HCT116 (cell line): ENCODE measurements at regions not wholly inside any gene's neighbourhood (a gene's known extent, or its start where the extent isn't known, plus 50 kb on each side); places are given as distances from the start of the nearest gene placed in this dataset.

Experiments used
- ATAC-seq: fragments of 200-7000 bp; cut with Tn5 transposase; 2 replicates; pipeline ENCODE4 v1.9.1; 2020; ENCODE audit warnings: mild to moderate bottlenecking, moderate library complexity
- BruUV-seq: library from RNA; stranded (reverse); fragments of 400-500 nt; replicated peaks from 2 replicates; lab custom pipeline; 2021; lab: Mats Ljungman, UMichigan
- CTCF ChIA-PET: fragments of 300-600 bp; sonication (Branson Sonifier 250); formaldehyde crosslinking; loops from one replicate; lab custom pipeline; 2021; ENCODE audit warnings: antibody characterized with exemption; lab: Charles Lee
- POLR2A ChIA-PET: fragments of 300-600, 350-600 bp; sonication (Branson Sonifier 250); formaldehyde crosslinking; loops from one replicate; lab custom pipeline; 2021; ENCODE audit warnings: antibody characterized with exemption; lab: Charles Lee
- RAD21 ChIA-PET, 2 experiments: fragments of 300-600 bp; sonication (Branson Sonifier 250); formaldehyde crosslinking; loops; one replicate each; lab custom pipeline; 2023; ENCODE audit warnings: low total read pairs in 2 of 2; ENCODE audit not compliant: uncharacterized antibody in 2 of 2, unreplicated experiment in 2 of 2, low non-redundant PET in 1 of 2; lab: Charles Lee
- DNase-seq: peaks from one replicate; pipeline ENCODE4 v3.0.0-alpha.2; 2010; ENCODE audit warnings: low read depth, low spot score
- H2AFZ ChIP-seq: fragments of 200-600 bp; shearing (Covaris generic), sonication (generic); 2 replicates; pipeline ENCODE4 v1.6.1; 2017; ENCODE audit warnings: low read depth, mixed run types, mixed read lengths, antibody characterized with exemption, low read length; ENCODE audit not compliant: poor library complexity, severe bottlenecking
- H3K27ac ChIP-seq: 2 replicates; pipeline ENCODE4 v1.5.1; 2012; ENCODE audit warnings: low read depth, low read length
- H3K27me3 ChIP-seq: fragments of 200-600 bp; sonication (generic); 2 replicates; pipeline ENCODE4 v1.6.1; 2016; ENCODE audit warnings: mixed run types, low read length, mixed read lengths; ENCODE audit not compliant: insufficient read depth
- H3K36me3 ChIP-seq, 2 experiments: fragments of 200-500 bp in 1 of 2; fragments of 200-600 bp in 1 of 2; sonication (Bioruptor generic) in 1 of 2; sonication (generic) in 1 of 2; 2 replicates each; pipeline versions ENCODE4 v1.5.1 to v1.6.1; 2014 to 2016; ENCODE audit warnings: low read length in 2 of 2, inconsistent platforms in 1 of 2, mixed read lengths in 1 of 2, mixed run types in 1 of 2; ENCODE audit not compliant: insufficient read depth in 2 of 2, control insufficient read depth in 1 of 2
- H3K4me1 ChIP-seq, 2 experiments: fragments of 200-600 bp in 1 of 2; sonication (generic) in 1 of 2; 2 replicates each; pipeline versions ENCODE4 v1.5.1 to v1.6.1; 2012 to 2017; ENCODE audit warnings: low read length in 2 of 2, inconsistent platforms in 1 of 2, mild to moderate bottlenecking in 1 of 2, mixed read lengths in 1 of 2, mixed run types in 1 of 2, moderate library complexity in 1 of 2; ENCODE audit not compliant: insufficient read depth in 2 of 2, control insufficient read depth in 1 of 2
- H3K4me2 ChIP-seq: fragments of 200-600 bp; sonication (generic); 2 replicates; pipeline ENCODE4 v1.6.1; 2017; ENCODE audit warnings: mixed run types, low read length, mixed read lengths
- H3K4me3 ChIP-seq, 2 experiments: fragments of 200-600 bp in 1 of 2; sonication (generic) in 1 of 2; replicated peaks in 1 of 2; 2 replicates each; pipeline ENCODE4 v1.5.1; 2011 to 2016; ENCODE audit warnings: low read length in 2 of 2, control low read depth in 1 of 2, low read depth in 1 of 2, mild to moderate bottlenecking in 1 of 2, mixed read lengths in 1 of 2, mixed run types in 1 of 2
- H3K79me2 ChIP-seq: fragments of 200-600 bp; sonication (generic); 2 replicates; pipeline ENCODE4 v1.6.1; 2017; ENCODE audit warnings: mild to moderate bottlenecking, mixed run types, low read length, moderate library complexity, mixed read lengths; ENCODE audit not compliant: insufficient read depth
- H3K9ac ChIP-seq: fragments of 200-600 bp; sonication (generic); 2 replicates; pipeline ENCODE4 v1.6.1; 2016; ENCODE audit warnings: low read length, mixed read lengths
- H3K9me2 ChIP-seq: fragments of 200-600 bp; sonication (generic), shearing (Covaris generic); 2 replicates; pipeline ENCODE4 v1.6.1; 2017; ENCODE audit warnings: mixed run types, mild to moderate bottlenecking, moderate library complexity; ENCODE audit not compliant: insufficient read depth
- H3K9me3 ChIP-seq, 2 experiments: fragments of 200-500 bp in 1 of 2; fragments of 200-600 bp in 1 of 2; sonication (Bioruptor generic) in 1 of 2; sonication (generic) in 1 of 2; 2 replicates each; pipeline ENCODE4 v1.6.1; 2014 to 2017; ENCODE audit warnings: low read length in 2 of 2, mixed read lengths in 2 of 2, inconsistent platforms in 1 of 2, low read depth in 1 of 2, mild to moderate bottlenecking in 1 of 2, mixed run types in 1 of 2, moderate library complexity in 1 of 2; ENCODE audit not compliant: control insufficient read depth in 1 of 2, insufficient read depth in 1 of 2
- H4K20me1 ChIP-seq: fragments of 200-600 bp; sonication (generic), shearing (Covaris generic); 2 replicates; pipeline ENCODE4 v1.6.1; 2017; ENCODE audit warnings: mixed run types, mild to moderate bottlenecking, moderate library complexity; ENCODE audit not compliant: insufficient read depth
- CBX3 ChIP-seq: IDR thresholded peaks from 2 replicates; pipeline ENCODE4 v1.6.1; 2012; ENCODE audit warnings: low read depth
- CEBPB ChIP-seq: IDR thresholded peaks from 2 replicates; pipeline ENCODE4 v1.6.1; 2012; ENCODE audit warnings: low read depth
- EZH2phosphoT487 ChIP-seq: fragments of 200-600 bp; IDR thresholded peaks from 2 replicates; pipeline ENCODE4 v1.6.1; 2018; ENCODE audit warnings: antibody characterized with exemption, borderline replicate concordance
- JUND ChIP-seq: IDR thresholded peaks from 2 replicates; pipeline ENCODE4 v1.6.1; 2012
- POLR2A ChIP-seq: IDR thresholded peaks from 2 replicates; pipeline ENCODE4 v1.7.0; 2011; ENCODE audit warnings: borderline replicate concordance; ENCODE audit not compliant: insufficient read depth, insufficient read length; ENCODE audit errors: extremely low read depth
- ZNF274 ChIP-seq: fragments of 200-500 bp; sonication (Bioruptor generic); IDR thresholded peaks from 2 replicates; pipeline ENCODE4 v1.6.1; 2014; ENCODE audit warnings: mild to moderate bottlenecking, low read depth, low read length, inconsistent platforms
- intact Hi-C: fragments of 100-400 bp; cut with micrococcal nuclease; formaldehyde crosslinking; loops from 2 replicates; pipeline ENCODE4 v1.10.0; 2022
- TF ChIP-seq, protein P1 (sequence below): IDR thresholded peaks from 2 replicates; pipeline ENCODE4 v1.6.1; 2012
- TF ChIP-seq, protein P2 (sequence below): IDR thresholded peaks from 2 replicates; pipeline ENCODE4 v1.6.1; 2012; ENCODE audit warnings: low read depth
- TF ChIP-seq, protein P3 (sequence below), 3 experiments: fragments of 200-600 bp in 1 of 3; sonication (generic) in 1 of 3; IDR thresholded peaks in 2 of 3; conservative IDR thresholded peaks in 1 of 3; 2 replicates each; pipeline ENCODE4 v1.5.1; 2012 to 2017; ENCODE audit warnings: low read depth in 2 of 3, low read length in 2 of 3, antibody characterized with exemption in 1 of 3, borderline replicate concordance in 1 of 3, control low read depth in 1 of 3, mild to moderate bottlenecking in 1 of 3, mixed read lengths in 1 of 3, mixed run types in 1 of 3, moderate library complexity in 1 of 3; ENCODE audit not compliant: insufficient read depth in 1 of 3

DNA sequence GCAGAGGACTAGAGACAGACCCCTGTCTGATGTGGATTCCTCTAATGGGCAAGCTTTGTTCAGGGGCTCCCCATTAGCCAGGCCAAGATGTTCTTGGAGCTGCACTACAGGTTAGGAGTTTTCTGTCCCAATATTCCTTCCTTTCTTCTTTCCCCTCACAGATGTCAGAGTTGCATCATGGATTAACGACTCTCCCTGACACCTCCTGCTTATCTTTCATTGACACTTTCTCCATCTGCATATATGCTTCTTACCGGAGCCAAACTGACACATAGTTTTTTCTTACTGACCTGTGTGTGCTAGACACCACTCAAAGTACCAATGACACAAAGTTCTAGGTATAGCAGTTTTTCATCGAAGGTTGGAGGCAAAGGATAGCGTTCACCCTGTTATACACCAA lies 228.6 kb upstream of the HCCS start:
- ATAC-seq (no peak), DNase-seq (no peak)
- Histone ChIP-seq H4K20me1 (no peaks in the 10 kb centered on the region), H3K27me3 (no peaks in the 10 kb centered on the region), H3K27ac (no peak overlapping the region), H2AFZ (no peak overlapping the region), H3K9me2 (no peaks in the 10 kb centered on the region), H3K4me1 (no peaks in the 10 kb centered on the region), H3K9me3 (no peaks in the 10 kb centered on the region), H3K36me3 (no peaks in the 10 kb centered on the region), H3K9ac (no peak overlapping the region), H3K4me2 (no peak overlapping the region), H3K4me3 (no peak overlapping the region), H3K79me2 (no peaks in the 10 kb centered on the region)
- CTCF ChIA-PET, result no interaction called here
- RAD21 ChIA-PET, result no interaction called here
- TF ChIP-seq JUND, result no peak
- TF ChIP-seq, protein P1, sequence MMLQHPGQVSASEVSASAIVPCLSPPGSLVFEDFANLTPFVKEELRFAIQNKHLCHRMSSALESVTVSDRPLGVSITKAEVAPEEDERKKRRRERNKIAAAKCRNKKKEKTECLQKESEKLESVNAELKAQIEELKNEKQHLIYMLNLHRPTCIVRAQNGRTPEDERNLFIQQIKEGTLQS, result no peak
- TF ChIP-seq, protein P2, sequence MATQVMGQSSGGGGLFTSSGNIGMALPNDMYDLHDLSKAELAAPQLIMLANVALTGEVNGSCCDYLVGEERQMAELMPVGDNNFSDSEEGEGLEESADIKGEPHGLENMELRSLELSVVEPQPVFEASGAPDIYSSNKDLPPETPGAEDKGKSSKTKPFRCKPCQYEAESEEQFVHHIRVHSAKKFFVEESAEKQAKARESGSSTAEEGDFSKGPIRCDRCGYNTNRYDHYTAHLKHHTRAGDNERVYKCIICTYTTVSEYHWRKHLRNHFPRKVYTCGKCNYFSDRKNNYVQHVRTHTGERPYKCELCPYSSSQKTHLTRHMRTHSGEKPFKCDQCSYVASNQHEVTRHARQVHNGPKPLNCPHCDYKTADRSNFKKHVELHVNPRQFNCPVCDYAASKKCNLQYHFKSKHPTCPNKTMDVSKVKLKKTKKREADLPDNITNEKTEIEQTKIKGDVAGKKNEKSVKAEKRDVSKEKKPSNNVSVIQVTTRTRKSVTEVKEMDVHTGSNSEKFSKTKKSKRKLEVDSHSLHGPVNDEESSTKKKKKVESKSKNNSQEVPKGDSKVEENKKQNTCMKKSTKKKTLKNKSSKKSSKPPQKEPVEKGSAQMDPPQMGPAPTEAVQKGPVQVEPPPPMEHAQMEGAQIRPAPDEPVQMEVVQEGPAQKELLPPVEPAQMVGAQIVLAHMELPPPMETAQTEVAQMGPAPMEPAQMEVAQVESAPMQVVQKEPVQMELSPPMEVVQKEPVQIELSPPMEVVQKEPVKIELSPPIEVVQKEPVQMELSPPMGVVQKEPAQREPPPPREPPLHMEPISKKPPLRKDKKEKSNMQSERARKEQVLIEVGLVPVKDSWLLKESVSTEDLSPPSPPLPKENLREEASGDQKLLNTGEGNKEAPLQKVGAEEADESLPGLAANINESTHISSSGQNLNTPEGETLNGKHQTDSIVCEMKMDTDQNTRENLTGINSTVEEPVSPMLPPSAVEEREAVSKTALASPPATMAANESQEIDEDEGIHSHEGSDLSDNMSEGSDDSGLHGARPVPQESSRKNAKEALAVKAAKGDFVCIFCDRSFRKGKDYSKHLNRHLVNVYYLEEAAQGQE, result no peak
- no peak for TF ChIP-seq ZNF274
- TF ChIP-seq CEBPB, result no peak
- no peak for TF ChIP-seq EZH2phosphoT487
- TF ChIP-seq CBX3, result no peak
- no peak for TF ChIP-seq POLR2A
- TF ChIP-seq, protein P3, sequence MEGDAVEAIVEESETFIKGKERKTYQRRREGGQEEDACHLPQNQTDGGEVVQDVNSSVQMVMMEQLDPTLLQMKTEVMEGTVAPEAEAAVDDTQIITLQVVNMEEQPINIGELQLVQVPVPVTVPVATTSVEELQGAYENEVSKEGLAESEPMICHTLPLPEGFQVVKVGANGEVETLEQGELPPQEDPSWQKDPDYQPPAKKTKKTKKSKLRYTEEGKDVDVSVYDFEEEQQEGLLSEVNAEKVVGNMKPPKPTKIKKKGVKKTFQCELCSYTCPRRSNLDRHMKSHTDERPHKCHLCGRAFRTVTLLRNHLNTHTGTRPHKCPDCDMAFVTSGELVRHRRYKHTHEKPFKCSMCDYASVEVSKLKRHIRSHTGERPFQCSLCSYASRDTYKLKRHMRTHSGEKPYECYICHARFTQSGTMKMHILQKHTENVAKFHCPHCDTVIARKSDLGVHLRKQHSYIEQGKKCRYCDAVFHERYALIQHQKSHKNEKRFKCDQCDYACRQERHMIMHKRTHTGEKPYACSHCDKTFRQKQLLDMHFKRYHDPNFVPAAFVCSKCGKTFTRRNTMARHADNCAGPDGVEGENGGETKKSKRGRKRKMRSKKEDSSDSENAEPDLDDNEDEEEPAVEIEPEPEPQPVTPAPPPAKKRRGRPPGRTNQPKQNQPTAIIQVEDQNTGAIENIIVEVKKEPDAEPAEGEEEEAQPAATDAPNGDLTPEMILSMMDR (IDR thresholded peaks at IDR 0.05 in 2 of 3, conservative IDR thresholded peaks at IDR 0.05 in 1 of 3; ENCODE audit: borderline replicate concordance in 1 of 3, insufficient read depth in 1 of 3, low read depth in 2 of 3, low read length in 2 of 3), result no peak
- intact Hi-C loops, result no loop called here
- POLR2A ChIA-PET, result no interaction called here
- no TSS peak for BruUV-seq
